Esophagus muscularis mucosa (tissue), 4 donors: ENCODE measurements at regions not wholly inside any gene's neighbourhood (a gene's known extent, or its start where the extent isn't known, plus 50 kb on each side); places are given as distances from the start of the nearest gene placed in this dataset.
"Not testable (repeated sequence)": the region's sequence is repeated elsewhere in the genome, so short reads cannot be mapped to it uniquely, and the experiment has no call there.

ENCODE experiments used
- CTCF ChIP-seq, 3 experiments: fragments of 200-600 bp in 2 of 3; fragments of 450-650 bp in 1 of 3; sonication (generic) in 2 of 3; IDR thresholded peaks; one replicate each; pipeline ENCODE4 v1.5.1; 2017 to 2019; ENCODE audit warnings: antibody characterized with exemption in 3 of 3, mild to moderate bottlenecking in 2 of 3, moderate library complexity in 1 of 3
- EP300 ChIP-seq: sonication (generic); formaldehyde crosslinking; IDR thresholded peaks from one replicate; pipeline ENCODE4 v1.6.1; 2017; ENCODE audit warnings: antibody characterized with exemption
- POLR2A ChIP-seq: fragments of 450-650 bp; IDR thresholded peaks from one replicate; pipeline ENCODE4 v1.6.1; 2017; ENCODE audit warnings: antibody characterized with exemption, moderate library complexity, mild to moderate bottlenecking, low read depth
- POLR2AphosphoS5 ChIP-seq, 2 donors: sonication (generic); formaldehyde crosslinking; IDR thresholded peaks; one replicate each; pipeline ENCODE4 v1.6.1; 2017; ENCODE audit warnings: antibody characterized with exemption in 2 of 2

GRCh38 chr7:65568226-65568625 is 194.6 kb downstream of the ZNF92 start:
- TF ChIP-seq CTCF (IDR thresholded peaks at IDR 0.05); EP300; POLR2A; POLR2AphosphoS5 (IDR thresholded peaks at IDR 0.05): not testable (repeated sequence)
